Spleen (tissue), 11 donors: ENCODE measurements at regions not wholly inside any gene's neighbourhood (a gene's known extent, or its start where the extent isn't known, plus 50 kb on each side); places are given as distances from the start of the nearest gene placed in this dataset.

Source experiments
- DNase-seq: peaks from one replicate; pipeline ENCODE4 v3.0.0-alpha.2; 2020
- H3K27ac ChIP-seq, 8 donors: fragments of 200-600 bp; sonication (generic) in 7 of 8; 1 replicate in 4 of 8; 2 replicates in 4 of 8; pipeline versions ENCODE4 v1.5.0 to v1.8.0; 2016 to 2021; ENCODE audit warnings: inconsistent platforms in 4 of 8, mild to moderate bottlenecking in 4 of 8, moderate library complexity in 1 of 8
- H3K27me3 ChIP-seq, 7 donors: fragments of 200-600 bp; sonication (generic) in 6 of 7; replicated peaks in 1 of 7; 1 replicate in 4 of 7; 2 replicates in 3 of 7; pipeline versions ENCODE4 v1.5.0 to v1.8.0; 2016 to 2021; ENCODE audit warnings: inconsistent platforms in 3 of 7, mild to moderate bottlenecking in 1 of 7
- H3K36me3 ChIP-seq, 6 donors: fragments of 200-600 bp; sonication (generic) in 5 of 6; 1 replicate in 4 of 6; 2 replicates in 2 of 6; pipeline versions ENCODE4 v1.5.0 to v1.8.0; 2016 to 2021; ENCODE audit warnings: inconsistent platforms in 2 of 6
- H3K4me1 ChIP-seq, 6 donors: fragments of 200-600 bp; sonication (generic) in 5 of 6; 1 replicate in 3 of 6; 2 replicates in 3 of 6; pipeline versions ENCODE4 v1.5.0 to v1.8.0; 2016 to 2021; ENCODE audit warnings: inconsistent platforms in 3 of 6
- H3K4me3 ChIP-seq, 8 donors: fragments of 200-600 bp; sonication (generic) in 7 of 8; 1 replicate in 4 of 8; 2 replicates in 4 of 8; pipeline versions ENCODE4 v1.5.0 to v1.8.0; 2016 to 2021; ENCODE audit warnings: inconsistent platforms in 4 of 8, mild to moderate bottlenecking in 4 of 8, moderate library complexity in 2 of 8
- H3K9me3 ChIP-seq, 8 donors: fragments of 200-600 bp; sonication (generic) in 7 of 8; 1 replicate in 4 of 8; 2 replicates in 4 of 8; pipeline versions ENCODE4 v1.5.0 to v1.8.0; 2016 to 2021; ENCODE audit warnings: inconsistent platforms in 4 of 8
- CTCF ChIP-seq, 11 experiments: fragments of 200-600 bp in 7 of 11; fragments of 450-650 bp in 4 of 11; sonication (generic) in 4 of 11; IDR thresholded peaks in 8 of 11; conservative IDR thresholded peaks in 3 of 11; 1 replicate in 7 of 11; 2 replicates in 4 of 11; pipeline versions ENCODE4 v1.4.0 to v1.8.0; 2016 to 2021; ENCODE audit warnings: antibody characterized with exemption in 11 of 11, inconsistent platforms in 4 of 11, mild to moderate bottlenecking in 1 of 11
- POLR2A ChIP-seq, 3 donors: fragments of 450-650 bp; IDR thresholded peaks; one replicate each; pipeline ENCODE4 v1.5.1; 2017; ENCODE audit warnings: antibody characterized with exemption in 3 of 3, mild to moderate bottlenecking in 1 of 3
- POLR2AphosphoS5 ChIP-seq, 3 donors: sonication (generic); formaldehyde crosslinking; IDR thresholded peaks; one replicate each; pipeline ENCODE4 v1.5.1; 2017; ENCODE audit warnings: antibody characterized with exemption in 3 of 3
- WGBS, 5 donors: extraction: QIAGEN DNeasy Blood & Tissue Kit in 3 of 5; methylation state at CpG; one replicate each; pipeline versions ENCODE4 v1.1.5 to v1.1.7; 2013 to 2018; 5-methylcytosine and 5-hydroxymethylcytosine counted together
- intact Hi-C: fragments of 100-400 bp; cut with DNase I; formaldehyde crosslinking; loops from one replicate; pipeline ENCODE4 v1.15.0; 2023; ENCODE audit warnings: low total_unique reads
- donor health status: healthy with polysubstance abuse.
- donor health status: DM: no; HTN: no; CAD: no; lungs with moderate emphysema.
- donor health status: DM: no; HTN: no; CAD: no.
- donor health status: Bipolar disorder and iron deficiency.
- donor health status: healthy.
- donor health status: DM: no; HTN: no; CAD: no.
- donor health status: DM: yes; HTN: yes; CAD: no.

GRCh38 chr1:198465201-198466144, 75.0 kb downstream of the ATP6V1G3 start:
- Histone ChIP-seq H3K4me3 (no peak overlapping the region), H3K27me3 (no peaks in the 10 kb centered on the region), H3K27ac (no peak overlapping the region), H3K4me1 (no peaks in the 10 kb centered on the region), H3K36me3 (no peaks in the 10 kb centered on the region), H3K9me3 (no peaks in the 10 kb centered on the region)
- no peak for DNase-seq
- 40 to 45% (median 41%) methylated on average over 3 of the region's 3 CpGs for WGBS, 5 donors
- intact Hi-C loops: loop anchor here (10.0 kb wide), 3 partner anchors 381 to 941 kb away; no protein-coding TSS in a partner anchor
- TF ChIP-seq CTCF (IDR thresholded peaks at IDR 0.05 in 8 of 11, conservative IDR thresholded peaks at IDR 0.05 in 3 of 11) (peak; percentile 30 to 77 (median 63)), POLR2A (IDR thresholded peaks at IDR 0.05) (no peak), POLR2AphosphoS5 (IDR thresholded peaks at IDR 0.05) (no peak)

GRCh38 chr1:198463709-198464108, 76.8 kb downstream of the ATP6V1G3 start:
- DNase-seq: no peak
- H3K4me3 ChIP-seq: no peak overlapping the region
- H3K27ac ChIP-seq: no peak overlapping the region
- H3K4me1 ChIP-seq: no peaks in the 10 kb centered on the region
- no peaks in the 10 kb centered on the region for H3K27me3 ChIP-seq
- intact Hi-C loops: loop anchor here (10.0 kb wide), 3 partner anchors 379 to 939 kb away; no protein-coding TSS in a partner anchor
- H3K36me3 ChIP-seq: no peaks in the 10 kb centered on the region
- no peak for TF ChIP-seq POLR2AphosphoS5 (IDR thresholded peaks at IDR 0.05)
- TF ChIP-seq POLR2A (IDR thresholded peaks at IDR 0.05): no peak
- no peak for TF ChIP-seq CTCF (IDR thresholded peaks at IDR 0.05 in 8 of 11, conservative IDR thresholded peaks at IDR 0.05 in 3 of 11)
- no peaks in the 10 kb centered on the region for H3K9me3 ChIP-seq

GRCh38 chr1:198462365-198463019, 78.0 kb downstream of the ATP6V1G3 start:
- H3K4me1 ChIP-seq: no peaks in the 10 kb centered on the region
- H3K27ac ChIP-seq: no peak overlapping the region
- H3K9me3 ChIP-seq: no peaks in the 10 kb centered on the region
- DNase-seq: no peak
- H3K36me3 ChIP-seq: no peaks in the 10 kb centered on the region
- WGBS, 5 donors: 83 to 100% (median 87%) methylated on average over 1 of the region's 1 CpG
- no peak overlapping the region for H3K4me3 ChIP-seq
- TF ChIP-seq POLR2A (IDR thresholded peaks at IDR 0.05) (no peak), POLR2AphosphoS5 (IDR thresholded peaks at IDR 0.05) (no peak), CTCF (IDR thresholded peaks at IDR 0.05 in 8 of 11, conservative IDR thresholded peaks at IDR 0.05 in 3 of 11) (no peak)
- intact Hi-C loops: loop anchor here (10.0 kb wide), 3 partner anchors 378 to 938 kb away; no protein-coding TSS in a partner anchor
- H3K27me3 ChIP-seq: no peaks in the 10 kb centered on the region

- Histone ChIP-seq H3K27ac (no peak overlapping the region), H3K4me1 (no peaks in the 10 kb centered on the region), H3K27me3 (no peaks in the 10 kb centered on the region), H3K36me3 (no peaks in the 10 kb centered on the region), H3K9me3 (no peaks in the 10 kb centered on the region), H3K4me3 (no peak overlapping the region)
- 39 to 66% (median 52%) methylated on average over 3 of the region's 3 CpGs for WGBS, 5 donors
- DNase-seq: no peak
- intact Hi-C loops: no loop called here
- TF ChIP-seq POLR2AphosphoS5 (IDR thresholded peaks at IDR 0.05) (no peak), POLR2A (IDR thresholded peaks at IDR 0.05) (no peak), CTCF (IDR thresholded peaks at IDR 0.05 in 8 of 11, conservative IDR thresholded peaks at IDR 0.05 in 3 of 11) (no peak)
Measured at GRCh38 chr1:198455966-198456365, 84.5 kb downstream of the ATP6V1G3 start.
